GM10248 (cell line): ENCODE measurements at regions not wholly inside any gene's neighbourhood (a gene's known extent, or its start where the extent isn't known, plus 50 kb on each side); places are given as distances from the start of the nearest gene placed in this dataset.

Source experiments
- CTCF ChIA-PET: fragments of 300-600 bp; sonication (Branson Sonifier 250); formaldehyde crosslinking; extraction: SDS; loops from one replicate; lab custom pipeline; 2021; ENCODE audit warnings: antibody characterized with exemption; lab: Yijun Ruan, JAX
- POLR2A ChIA-PET: fragments of 350-650 bp; sonication (Branson Sonifier 250); formaldehyde crosslinking; extraction: SDS; loops from one replicate; lab custom pipeline; 2020; ENCODE audit warnings: antibody characterized with exemption; lab: Yijun Ruan, JAX
- DNase-seq: peaks from one replicate; pipeline ENCODE4 v3.0.0; 2012; ENCODE audit errors: extremely low spot score
- CTCF ChIP-seq: IDR thresholded peaks from 2 replicates; pipeline ENCODE4 v1.5.1; 2012; ENCODE audit warnings: mild to moderate bottlenecking, low read depth; ENCODE audit errors: extremely low read depth, missing control alignments, control extremely low read depth

GRCh38 chr3:194830978-194831377 is 145.3 kb downstream of the FAM43A start:
- no peak for DNase-seq
- ChIA-PET CTCF (interaction anchor here (0.8 kb wide), 1 partner anchor 26 kb away, joined by 3 read pairs; no protein-coding TSS in a partner anchor), POLR2A (no interaction called here)
- TF ChIP-seq CTCF, result no peak

- POLR2A ChIA-PET, result no interaction called here
- TF ChIP-seq CTCF, result no peak
- CTCF ChIA-PET, result no interaction called here
- no peak for DNase-seq
Measured at GRCh38 chr3:194832346-194833104, 146.8 kb downstream of the FAM43A start.

- ChIA-PET POLR2A (no interaction called here), CTCF (no interaction called here)
- no peak for TF ChIP-seq CTCF
- DNase-seq, result no peak
Measured at GRCh38 chr3:194833114-194833910, 147.6 kb downstream of the FAM43A start.

- DNase-seq, result no peak
- ChIA-PET CTCF (interaction anchor here (0.8 to 2.0 kb wide), 4 partner anchors 11 to 37 kb away, joined by 3 to 4 read pairs (median 4); no protein-coding TSS in a partner anchor), POLR2A (no interaction called here)
- no peak for TF ChIP-seq CTCF
Measured at GRCh38 chr3:194836661-194837060, 151.0 kb downstream of the FAM43A start.

- DNase-seq, result no peak
Measured at GRCh38 chr3:194837457-194838127, 151.9 kb downstream of the FAM43A start.

More at GRCh38 chr3:194837457-194838127, 151.9 kb downstream of the FAM43A start:
- ChIA-PET CTCF (interaction anchor here (1.1 to 2.0 kb wide), 4 partner anchors 11 to 32 kb away, joined by 3 to 4 read pairs (median 3); no protein-coding TSS in a partner anchor), POLR2A (no interaction called here)
- TF ChIP-seq CTCF, result no peak
